ENCODE measurements at regions not wholly inside any gene's neighbourhood (a gene's known extent, or its start where the extent isn't known, plus 50 kb on each side); places are given as distances from the start of the nearest gene placed in this dataset.

DNA sequence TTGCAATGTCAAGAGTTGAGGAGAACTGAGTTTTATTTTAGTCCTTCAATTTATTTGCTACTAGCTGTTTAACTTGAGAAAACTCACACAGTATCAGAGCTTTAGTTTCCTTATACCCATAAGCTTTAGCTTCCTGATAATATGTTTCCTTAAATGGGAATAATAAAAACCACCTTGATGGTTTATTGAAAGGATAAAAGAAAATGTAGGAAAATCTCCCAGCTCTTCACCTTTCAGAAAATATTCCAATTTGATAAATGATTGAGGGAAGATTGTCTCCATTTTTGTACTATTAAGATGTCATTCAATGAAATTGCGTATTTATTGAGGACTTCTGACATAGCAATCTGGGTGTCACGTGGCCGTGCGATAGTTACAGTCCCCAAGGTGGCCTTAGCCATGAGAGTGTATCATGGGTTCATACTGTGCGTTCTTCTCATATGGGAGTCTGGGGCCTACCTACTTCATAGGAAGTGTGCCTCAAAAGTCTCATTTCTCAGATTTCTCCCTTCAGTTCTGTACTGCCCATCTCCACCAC lies 296.3 kb upstream of the BMP2 start:
- Histone ChIP-seq H3K9me3 (ENCODE audit: control insufficient read depth in 1 of 2, insufficient read depth in 1 of 2, low read depth in 1 of 2, low read length in 2 of 2) (peaks cover 0 to 5% of the 10 kb centered on the region in 2 experiments; a peak in 2 of 4 replicates), H3K4me2 (ENCODE audit: low read length) (no peak overlapping the region), H3K4me1 (ENCODE audit: control insufficient read depth in 1 of 2, insufficient read depth in 2 of 2, low read length in 2 of 2) (no peaks in the 10 kb centered on the region), H3K27me3 (ENCODE audit: insufficient read depth, low read length) (no peaks in the 10 kb centered on the region), H3K4me3 (replicated peaks in 1 of 2; ENCODE audit: low read depth in 1 of 2, low read length in 2 of 2) (no peak overlapping the region), H3K9me2 (ENCODE audit: insufficient read depth) (no peaks in the 10 kb centered on the region), H3K36me3 (ENCODE audit: control insufficient read depth in 1 of 2, insufficient read depth in 2 of 2, low read length in 2 of 2) (no peaks in the 10 kb centered on the region), H3K27ac (ENCODE audit: low read depth, low read length) (no peak overlapping the region), H3K79me2 (ENCODE audit: insufficient read depth, low read length) (no peaks in the 10 kb centered on the region), H4K20me1 (ENCODE audit: insufficient read depth) (no peaks in the 10 kb centered on the region), H3K9ac (ENCODE audit: low read length) (no peak overlapping the region), H2AFZ (ENCODE audit: low read depth, low read length, poor library complexity, severe bottlenecking) (no peak overlapping the region)
- ChIA-PET POLR2A (no interaction called here), RAD21 (ENCODE audit: low non-redundant PET in 1 of 2, low total read pairs in 2 of 2, uncharacterized antibody in 2 of 2, unreplicated experiment in 2 of 2) (no interaction called here), CTCF (no interaction called here)
- BruUV-seq (replicated peaks): no TSS peak
- TF ChIP-seq, protein P1, sequence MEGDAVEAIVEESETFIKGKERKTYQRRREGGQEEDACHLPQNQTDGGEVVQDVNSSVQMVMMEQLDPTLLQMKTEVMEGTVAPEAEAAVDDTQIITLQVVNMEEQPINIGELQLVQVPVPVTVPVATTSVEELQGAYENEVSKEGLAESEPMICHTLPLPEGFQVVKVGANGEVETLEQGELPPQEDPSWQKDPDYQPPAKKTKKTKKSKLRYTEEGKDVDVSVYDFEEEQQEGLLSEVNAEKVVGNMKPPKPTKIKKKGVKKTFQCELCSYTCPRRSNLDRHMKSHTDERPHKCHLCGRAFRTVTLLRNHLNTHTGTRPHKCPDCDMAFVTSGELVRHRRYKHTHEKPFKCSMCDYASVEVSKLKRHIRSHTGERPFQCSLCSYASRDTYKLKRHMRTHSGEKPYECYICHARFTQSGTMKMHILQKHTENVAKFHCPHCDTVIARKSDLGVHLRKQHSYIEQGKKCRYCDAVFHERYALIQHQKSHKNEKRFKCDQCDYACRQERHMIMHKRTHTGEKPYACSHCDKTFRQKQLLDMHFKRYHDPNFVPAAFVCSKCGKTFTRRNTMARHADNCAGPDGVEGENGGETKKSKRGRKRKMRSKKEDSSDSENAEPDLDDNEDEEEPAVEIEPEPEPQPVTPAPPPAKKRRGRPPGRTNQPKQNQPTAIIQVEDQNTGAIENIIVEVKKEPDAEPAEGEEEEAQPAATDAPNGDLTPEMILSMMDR (IDR thresholded peaks at IDR 0.05 in 2 of 3, conservative IDR thresholded peaks at IDR 0.05 in 1 of 3; ENCODE audit: borderline replicate concordance in 1 of 3, insufficient read depth in 1 of 3, low read depth in 2 of 3, low read length in 2 of 3): no peak
- TF ChIP-seq POLR2A (IDR thresholded peaks at IDR 0.05; ENCODE audit: borderline replicate concordance, extremely low read depth, insufficient read depth, insufficient read length): no peak
- TF ChIP-seq SIN3A (IDR thresholded peaks at IDR 0.05; ENCODE audit: low read depth): no peak
- no peak for TF ChIP-seq FOSL1 (IDR thresholded peaks at IDR 0.05; ENCODE audit: low read depth)
- no peak for TF ChIP-seq SP1 (IDR thresholded peaks at IDR 0.05; ENCODE audit: low read depth)
- TF ChIP-seq TCF7L2 (IDR thresholded peaks at IDR 0.05; ENCODE audit: borderline replicate concordance, extremely low read depth, insufficient read depth, insufficient read length): no peak
- no peak for TF ChIP-seq RAD21 (IDR thresholded peaks at IDR 0.05; ENCODE audit: low read depth)
- TF ChIP-seq SRF (IDR thresholded peaks at IDR 0.05; ENCODE audit: low read depth): no peak
- TF ChIP-seq ZFX (IDR thresholded peaks at IDR 0.05): no peak
- TF ChIP-seq ZNF274 (IDR thresholded peaks at IDR 0.05; ENCODE audit: low read depth, low read length): no peak
- TF ChIP-seq, protein P2, sequence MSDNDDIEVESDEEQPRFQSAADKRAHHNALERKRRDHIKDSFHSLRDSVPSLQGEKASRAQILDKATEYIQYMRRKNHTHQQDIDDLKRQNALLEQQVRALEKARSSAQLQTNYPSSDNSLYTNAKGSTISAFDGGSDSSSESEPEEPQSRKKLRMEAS (IDR thresholded peaks at IDR 0.05): no peak
- no peak for TF ChIP-seq EZH2phosphoT487 (IDR thresholded peaks at IDR 0.05; ENCODE audit: borderline replicate concordance)
- TF ChIP-seq CEBPB (IDR thresholded peaks at IDR 0.05; ENCODE audit: low read depth): no peak
- TF ChIP-seq, protein P3, sequence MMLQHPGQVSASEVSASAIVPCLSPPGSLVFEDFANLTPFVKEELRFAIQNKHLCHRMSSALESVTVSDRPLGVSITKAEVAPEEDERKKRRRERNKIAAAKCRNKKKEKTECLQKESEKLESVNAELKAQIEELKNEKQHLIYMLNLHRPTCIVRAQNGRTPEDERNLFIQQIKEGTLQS (IDR thresholded peaks at IDR 0.05): no peak
- DNase-seq (ENCODE audit: low read depth, low spot score) (no peak), ATAC-seq (no peak)
- intact Hi-C loops (cut with micrococcal nuclease): no loop called here

Measured in HCT116 (cell line).